ENCODE measurements at regions not wholly inside any gene's neighbourhood (a gene's known extent, or its start where the extent isn't known, plus 50 kb on each side); places are given as distances from the start of the nearest gene placed in this dataset.

- no peak for TF ChIP-seq CTCF (IDR thresholded peaks at IDR 0.05; ENCODE audit: low read depth, low read length, missing control alignments)
- DNase-seq (ENCODE audit: low read depth): no peak
- H3K4me3 ChIP-seq (ENCODE audit: low read depth, low read length): no peak overlapping the region
These were observed 80.0 kb downstream of the METRNL start for GRCh38 chr17:83159204-83160049.

- DNase-seq (ENCODE audit: low read depth): no peak
- TF ChIP-seq CTCF (IDR thresholded peaks at IDR 0.05; ENCODE audit: low read depth, low read length, missing control alignments): no peak
- H3K4me3 ChIP-seq (ENCODE audit: low read depth, low read length): no peak overlapping the region
These were observed 81.3 kb downstream of the METRNL start for GRCh38 chr17:83160443-83161297.

GRCh38 chr17:83161298-83162034 lies 82.1 kb downstream of the METRNL start:
- H3K4me3 ChIP-seq (ENCODE audit: low read depth, low read length): no peak overlapping the region
- no peak for TF ChIP-seq CTCF (IDR thresholded peaks at IDR 0.05; ENCODE audit: low read depth, low read length, missing control alignments)
- no peak for DNase-seq (ENCODE audit: low read depth)

GRCh38 chr17:83162035-83162745 lies 82.8 kb downstream of the METRNL start:
- no peak overlapping the region for H3K4me3 ChIP-seq (ENCODE audit: low read depth, low read length)
- no peak for DNase-seq (ENCODE audit: low read depth)
- no peak for TF ChIP-seq CTCF (IDR thresholded peaks at IDR 0.05; ENCODE audit: low read depth, low read length, missing control alignments)

- no peak for DNase-seq (ENCODE audit: low read depth)
- TF ChIP-seq CTCF (IDR thresholded peaks at IDR 0.05; ENCODE audit: low read depth, low read length, missing control alignments): no peak
- no peak overlapping the region for H3K4me3 ChIP-seq (ENCODE audit: low read depth, low read length)
These were observed 85.1 kb downstream of the METRNL start for GRCh38 chr17:83164490-83164889.

GRCh38 chr17:83170571-83171260 lies 91.3 kb downstream of the METRNL start:
- H3K4me3 ChIP-seq (ENCODE audit: low read depth, low read length): no peak overlapping the region
- TF ChIP-seq CTCF (IDR thresholded peaks at IDR 0.05; ENCODE audit: low read depth, low read length, missing control alignments): no peak
- no peak for DNase-seq (ENCODE audit: low read depth)
